ENCODE measurements at regions not wholly inside any gene's neighbourhood (a gene's known extent, or its start where the extent isn't known, plus 50 kb on each side); places are given as distances from the start of the nearest gene placed in this dataset.

DNA sequence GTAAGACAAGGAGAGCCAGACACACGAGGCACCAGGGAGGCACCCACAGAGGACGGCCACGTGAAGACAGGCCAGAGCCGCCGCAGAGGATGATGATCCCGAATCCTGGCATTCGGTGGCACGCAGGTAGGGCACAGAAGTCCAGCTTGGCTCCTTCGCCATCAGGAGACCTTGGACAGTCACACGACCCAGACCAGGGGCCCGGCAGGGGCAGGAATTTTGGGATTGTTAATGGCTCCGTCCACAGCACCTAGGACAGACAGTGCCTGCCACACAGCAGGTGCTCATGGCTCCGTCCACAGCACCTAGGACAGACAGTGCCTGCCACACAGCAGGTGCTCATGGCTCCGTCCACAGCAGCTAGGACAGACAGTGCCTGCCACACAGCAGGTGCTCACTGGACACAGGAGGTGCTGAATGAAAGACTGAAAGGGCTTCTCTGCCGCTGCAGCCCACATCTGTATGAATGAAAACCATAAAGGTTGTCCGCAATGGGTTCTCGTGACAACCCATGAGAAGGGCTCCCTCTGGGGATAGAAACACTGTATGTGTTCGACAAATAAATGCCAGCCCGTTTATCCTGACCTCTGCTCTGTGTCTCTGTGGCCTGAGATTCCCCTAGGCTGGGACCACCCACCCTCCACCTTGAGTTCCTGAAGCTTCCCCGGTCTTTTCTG lies 341.6 kb downstream of the CTTN start:
- no peaks in the 10 kb centered on the region for H3K4me1 ChIP-seq (ENCODE audit: control insufficient read depth in 4 of 4, insufficient read depth in 4 of 4, low read length in 3 of 4)
- no peak overlapping the region for H3K4me3 ChIP-seq (ENCODE audit: low read depth in 1 of 3, low read length in 3 of 3)
- no peak overlapping the region for H3K9ac ChIP-seq (ENCODE audit: low read depth in 1 of 2, low read length in 2 of 2)
- DNase-seq (ENCODE audit: low spot score), result no peak
- no peaks in the 10 kb centered on the region for H3K27me3 ChIP-seq (ENCODE audit: control insufficient read depth in 4 of 4, insufficient read depth in 4 of 4, low read length in 3 of 4)
- no peak overlapping the region for H3K27ac ChIP-seq (ENCODE audit: low read depth in 1 of 2, low read length in 2 of 2)
- no peak for TF ChIP-seq EGR1 (IDR thresholded peaks at IDR 0.05; ENCODE audit: low read depth in 2 of 2)
- TF ChIP-seq, protein P1, sequence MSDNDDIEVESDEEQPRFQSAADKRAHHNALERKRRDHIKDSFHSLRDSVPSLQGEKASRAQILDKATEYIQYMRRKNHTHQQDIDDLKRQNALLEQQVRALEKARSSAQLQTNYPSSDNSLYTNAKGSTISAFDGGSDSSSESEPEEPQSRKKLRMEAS (IDR thresholded peaks at IDR 0.05), result no peak
- no peak for TF ChIP-seq JUND (IDR thresholded peaks at IDR 0.05)
- no peak for TF ChIP-seq FOXA1 (IDR thresholded peaks at IDR 0.05)
- no peak for TF ChIP-seq RXRA (IDR thresholded peaks at IDR 0.05)
- TF ChIP-seq, protein P2, sequence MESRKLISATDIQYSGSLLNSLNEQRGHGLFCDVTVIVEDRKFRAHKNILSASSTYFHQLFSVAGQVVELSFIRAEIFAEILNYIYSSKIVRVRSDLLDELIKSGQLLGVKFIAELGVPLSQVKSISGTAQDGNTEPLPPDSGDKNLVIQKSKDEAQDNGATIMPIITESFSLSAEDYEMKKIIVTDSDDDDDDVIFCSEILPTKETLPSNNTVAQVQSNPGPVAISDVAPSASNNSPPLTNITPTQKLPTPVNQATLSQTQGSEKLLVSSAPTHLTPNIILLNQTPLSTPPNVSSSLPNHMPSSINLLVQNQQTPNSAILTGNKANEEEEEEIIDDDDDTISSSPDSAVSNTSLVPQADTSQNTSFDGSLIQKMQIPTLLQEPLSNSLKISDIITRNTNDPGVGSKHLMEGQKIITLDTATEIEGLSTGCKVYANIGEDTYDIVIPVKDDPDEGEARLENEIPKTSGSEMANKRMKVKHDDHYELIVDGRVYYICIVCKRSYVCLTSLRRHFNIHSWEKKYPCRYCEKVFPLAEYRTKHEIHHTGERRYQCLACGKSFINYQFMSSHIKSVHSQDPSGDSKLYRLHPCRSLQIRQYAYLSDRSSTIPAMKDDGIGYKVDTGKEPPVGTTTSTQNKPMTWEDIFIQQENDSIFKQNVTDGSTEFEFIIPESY (IDR thresholded peaks at IDR 0.05), result no peak
- no peak for TF ChIP-seq NR2F2 (IDR thresholded peaks at IDR 0.05)
- TF ChIP-seq SP1 (IDR thresholded peaks at IDR 0.05), result no peak
- no peak for TF ChIP-seq FOXA2 (IDR thresholded peaks at IDR 0.05)
- no peak for TF ChIP-seq HNF4A (conservative IDR thresholded peaks at IDR 0.05)
- TF ChIP-seq, protein P3, sequence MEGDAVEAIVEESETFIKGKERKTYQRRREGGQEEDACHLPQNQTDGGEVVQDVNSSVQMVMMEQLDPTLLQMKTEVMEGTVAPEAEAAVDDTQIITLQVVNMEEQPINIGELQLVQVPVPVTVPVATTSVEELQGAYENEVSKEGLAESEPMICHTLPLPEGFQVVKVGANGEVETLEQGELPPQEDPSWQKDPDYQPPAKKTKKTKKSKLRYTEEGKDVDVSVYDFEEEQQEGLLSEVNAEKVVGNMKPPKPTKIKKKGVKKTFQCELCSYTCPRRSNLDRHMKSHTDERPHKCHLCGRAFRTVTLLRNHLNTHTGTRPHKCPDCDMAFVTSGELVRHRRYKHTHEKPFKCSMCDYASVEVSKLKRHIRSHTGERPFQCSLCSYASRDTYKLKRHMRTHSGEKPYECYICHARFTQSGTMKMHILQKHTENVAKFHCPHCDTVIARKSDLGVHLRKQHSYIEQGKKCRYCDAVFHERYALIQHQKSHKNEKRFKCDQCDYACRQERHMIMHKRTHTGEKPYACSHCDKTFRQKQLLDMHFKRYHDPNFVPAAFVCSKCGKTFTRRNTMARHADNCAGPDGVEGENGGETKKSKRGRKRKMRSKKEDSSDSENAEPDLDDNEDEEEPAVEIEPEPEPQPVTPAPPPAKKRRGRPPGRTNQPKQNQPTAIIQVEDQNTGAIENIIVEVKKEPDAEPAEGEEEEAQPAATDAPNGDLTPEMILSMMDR (IDR thresholded peaks at IDR 0.05; ENCODE audit: low read depth, low read length, missing input control), result no peak
- TF ChIP-seq, protein P4, sequence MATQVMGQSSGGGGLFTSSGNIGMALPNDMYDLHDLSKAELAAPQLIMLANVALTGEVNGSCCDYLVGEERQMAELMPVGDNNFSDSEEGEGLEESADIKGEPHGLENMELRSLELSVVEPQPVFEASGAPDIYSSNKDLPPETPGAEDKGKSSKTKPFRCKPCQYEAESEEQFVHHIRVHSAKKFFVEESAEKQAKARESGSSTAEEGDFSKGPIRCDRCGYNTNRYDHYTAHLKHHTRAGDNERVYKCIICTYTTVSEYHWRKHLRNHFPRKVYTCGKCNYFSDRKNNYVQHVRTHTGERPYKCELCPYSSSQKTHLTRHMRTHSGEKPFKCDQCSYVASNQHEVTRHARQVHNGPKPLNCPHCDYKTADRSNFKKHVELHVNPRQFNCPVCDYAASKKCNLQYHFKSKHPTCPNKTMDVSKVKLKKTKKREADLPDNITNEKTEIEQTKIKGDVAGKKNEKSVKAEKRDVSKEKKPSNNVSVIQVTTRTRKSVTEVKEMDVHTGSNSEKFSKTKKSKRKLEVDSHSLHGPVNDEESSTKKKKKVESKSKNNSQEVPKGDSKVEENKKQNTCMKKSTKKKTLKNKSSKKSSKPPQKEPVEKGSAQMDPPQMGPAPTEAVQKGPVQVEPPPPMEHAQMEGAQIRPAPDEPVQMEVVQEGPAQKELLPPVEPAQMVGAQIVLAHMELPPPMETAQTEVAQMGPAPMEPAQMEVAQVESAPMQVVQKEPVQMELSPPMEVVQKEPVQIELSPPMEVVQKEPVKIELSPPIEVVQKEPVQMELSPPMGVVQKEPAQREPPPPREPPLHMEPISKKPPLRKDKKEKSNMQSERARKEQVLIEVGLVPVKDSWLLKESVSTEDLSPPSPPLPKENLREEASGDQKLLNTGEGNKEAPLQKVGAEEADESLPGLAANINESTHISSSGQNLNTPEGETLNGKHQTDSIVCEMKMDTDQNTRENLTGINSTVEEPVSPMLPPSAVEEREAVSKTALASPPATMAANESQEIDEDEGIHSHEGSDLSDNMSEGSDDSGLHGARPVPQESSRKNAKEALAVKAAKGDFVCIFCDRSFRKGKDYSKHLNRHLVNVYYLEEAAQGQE (IDR thresholded peaks at IDR 0.05), result no peak
- TF ChIP-seq RAD21 (IDR thresholded peaks at IDR 0.05), result no peak
- H3K9me3 ChIP-seq (ENCODE audit: control insufficient read depth in 4 of 4, low read length in 3 of 4), result no peaks in the 10 kb centered on the region
- H3K36me3 ChIP-seq (ENCODE audit: control insufficient read depth in 4 of 4, insufficient read depth in 3 of 4, low read depth in 1 of 4, low read length in 3 of 4), result no peaks in the 10 kb centered on the region
- WGBS, result 88% methylated on average over 20 of the region's 20 CpGs

DNA sequence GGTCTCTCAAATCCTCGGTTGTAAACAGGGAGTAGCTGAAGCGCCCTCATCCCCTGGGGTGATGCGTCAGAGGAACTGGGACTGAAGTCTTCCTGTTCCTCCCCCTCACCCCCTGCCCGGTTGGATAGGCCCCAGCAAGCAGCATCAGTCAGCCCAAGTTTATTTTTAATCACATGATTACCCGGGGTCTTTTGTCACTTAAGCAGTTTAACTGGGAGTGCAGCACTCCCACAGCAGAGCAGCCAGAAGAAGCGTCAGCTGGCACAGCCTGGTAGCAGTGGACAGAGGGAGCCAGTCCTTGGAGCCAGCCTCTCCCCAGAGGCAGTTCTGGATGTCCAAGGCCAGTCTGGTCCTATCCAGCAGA lies 342.1 kb downstream of the CTTN start:
- no peaks in the 10 kb centered on the region for H3K4me1 ChIP-seq (ENCODE audit: control insufficient read depth in 4 of 4, insufficient read depth in 4 of 4, low read length in 3 of 4)
- no peak for DNase-seq (ENCODE audit: low spot score)
- TF ChIP-seq YY1 (IDR thresholded peaks at IDR 0.05), result no peak
- TF ChIP-seq TAF1 (conservative IDR thresholded peaks at IDR 0.05), result no peak
- TF ChIP-seq, protein P2 (IDR thresholded peaks at IDR 0.05), result no peak
- TF ChIP-seq SP1 (IDR thresholded peaks at IDR 0.05), result no peak
- TF ChIP-seq, protein P3 (IDR thresholded peaks at IDR 0.05; ENCODE audit: low read depth, low read length, missing input control), result no peak
- no peak for TF ChIP-seq RXRA (IDR thresholded peaks at IDR 0.05)
- TF ChIP-seq, protein P5, sequence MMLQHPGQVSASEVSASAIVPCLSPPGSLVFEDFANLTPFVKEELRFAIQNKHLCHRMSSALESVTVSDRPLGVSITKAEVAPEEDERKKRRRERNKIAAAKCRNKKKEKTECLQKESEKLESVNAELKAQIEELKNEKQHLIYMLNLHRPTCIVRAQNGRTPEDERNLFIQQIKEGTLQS (IDR thresholded peaks at IDR 0.05), result no peak
- TF ChIP-seq JUND (IDR thresholded peaks at IDR 0.05), result no peak
- TF ChIP-seq, protein P1 (IDR thresholded peaks at IDR 0.05), result no peak
- no peak for TF ChIP-seq FOXA1 (IDR thresholded peaks at IDR 0.05)
- no peak for TF ChIP-seq RAD21 (IDR thresholded peaks at IDR 0.05)
- no peak for TF ChIP-seq FOXA2 (IDR thresholded peaks at IDR 0.05)
- no peak for TF ChIP-seq EGR1 (IDR thresholded peaks at IDR 0.05; ENCODE audit: low read depth in 2 of 2)
- TF ChIP-seq NR2F2 (IDR thresholded peaks at IDR 0.05), result no peak
- no peak for TF ChIP-seq GABPA (IDR thresholded peaks at IDR 0.05 in 1 of 2, conservative IDR thresholded peaks at IDR 0.05 in 1 of 2)
- TF ChIP-seq HNF4A (conservative IDR thresholded peaks at IDR 0.05), result no peak

More for the DNA sequence above, 342.1 kb downstream of the CTTN start:
- Histone ChIP-seq H3K9ac (ENCODE audit: low read depth in 1 of 2, low read length in 2 of 2) (no peak overlapping the region), H3K9me3 (ENCODE audit: control insufficient read depth in 4 of 4, low read length in 3 of 4) (no peaks in the 10 kb centered on the region), H3K27ac (ENCODE audit: low read depth in 1 of 2, low read length in 2 of 2) (no peak overlapping the region), H3K27me3 (ENCODE audit: control insufficient read depth in 4 of 4, insufficient read depth in 4 of 4, low read length in 3 of 4) (no peaks in the 10 kb centered on the region), H3K36me3 (ENCODE audit: control insufficient read depth in 4 of 4, insufficient read depth in 3 of 4, low read depth in 1 of 4, low read length in 3 of 4) (no peaks in the 10 kb centered on the region), H3K4me3 (ENCODE audit: low read depth in 1 of 3, low read length in 3 of 3) (no peak overlapping the region)
- WGBS, result 78% methylated on average over 6 of the region's 6 CpGs

Data from liver (tissue), 8 donors.